ENCODE measurements at regions not wholly inside any gene's neighbourhood (a gene's known extent, or its start where the extent isn't known, plus 50 kb on each side); places are given as distances from the start of the nearest gene placed in this dataset.

DNA sequence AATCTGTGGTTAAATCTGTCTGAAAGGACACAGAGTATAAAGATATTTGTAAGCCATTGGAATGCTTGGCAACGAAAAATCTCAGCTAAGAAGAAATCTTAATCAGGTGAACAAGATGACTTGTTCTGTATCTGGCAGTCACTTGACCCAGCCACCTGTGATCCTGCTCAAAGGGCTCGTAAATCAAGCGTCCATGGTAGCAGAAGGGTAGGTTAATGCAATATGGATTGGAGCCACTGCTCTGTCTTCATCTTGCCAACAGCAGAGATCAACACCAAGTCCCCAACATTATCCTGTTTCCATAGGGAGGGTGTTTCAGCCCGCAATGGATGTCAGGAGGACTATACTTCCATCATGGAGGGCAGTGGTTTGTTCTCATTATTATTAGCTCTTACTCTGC, 378.4 kb downstream of the CDH7 start:
- TF ChIP-seq CTCF (IDR thresholded peaks at IDR 0.05; ENCODE audit: low read depth, low read length) (no peak), POLR2A (IDR thresholded peaks at IDR 0.05; ENCODE audit: extremely low read depth, insufficient read length) (no peak), MAX (IDR thresholded peaks at IDR 0.05; ENCODE audit: low read depth, low read length) (no peak), MYC (IDR thresholded peaks at IDR 0.05; ENCODE audit: low read depth, low read length) (no peak)

Data from NB4 (cell line).